Ascending aorta (tissue), 2 donors: ENCODE measurements at regions not wholly inside any gene's neighbourhood (a gene's known extent, or its start where the extent isn't known, plus 50 kb on each side); places are given as distances from the start of the nearest gene placed in this dataset.

Experiments
- DNase-seq, 2 donors: peaks; one replicate each; pipeline ENCODE4 v3.0.0-alpha.2; 2019; ENCODE audit warnings: low spot score in 2 of 2
- H3K27ac ChIP-seq, 2 donors: fragments of 200-600 bp; sonication (generic); one replicate each; pipeline ENCODE4 v1.5.1; 2016 to 2017; ENCODE audit warnings: mild to moderate bottlenecking in 1 of 2
- H3K27me3 ChIP-seq: fragments of 200-600 bp; sonication (generic); one replicate; pipeline ENCODE4 v1.5.1; 2017
- H3K36me3 ChIP-seq, 2 donors: fragments of 200-600 bp; sonication (generic); one replicate each; pipeline ENCODE4 v1.5.1; 2016
- H3K4me1 ChIP-seq, 2 donors: fragments of 200-600 bp; sonication (generic); one replicate each; pipeline ENCODE4 v1.5.1; 2016 to 2017; ENCODE audit warnings: mild to moderate bottlenecking in 1 of 2
- H3K4me3 ChIP-seq, 2 donors: fragments of 200-600 bp; sonication (generic); one replicate each; pipeline ENCODE4 v1.5.1; 2016 to 2017; ENCODE audit warnings: mild to moderate bottlenecking in 1 of 2
- H3K9me3 ChIP-seq, 2 donors: fragments of 200-600 bp; sonication (generic); one replicate each; pipeline ENCODE4 v1.5.1; 2016
- intact Hi-C: fragments of 100-400 bp; cut with DNase I; formaldehyde crosslinking; loops from one replicate; pipeline ENCODE4 v1.15.1; 2023
- TF ChIP-seq, protein P1 (sequence below), 3 experiments: fragments of 200-600 bp in 2 of 3; fragments of 450-650 bp in 1 of 3; sonication (generic) in 2 of 3; IDR thresholded peaks; one replicate each; pipeline ENCODE4 v1.5.1; 2016 to 2019; ENCODE audit warnings: antibody characterized with exemption in 3 of 3, mild to moderate bottlenecking in 1 of 3, moderate library complexity in 1 of 3

DNA sequence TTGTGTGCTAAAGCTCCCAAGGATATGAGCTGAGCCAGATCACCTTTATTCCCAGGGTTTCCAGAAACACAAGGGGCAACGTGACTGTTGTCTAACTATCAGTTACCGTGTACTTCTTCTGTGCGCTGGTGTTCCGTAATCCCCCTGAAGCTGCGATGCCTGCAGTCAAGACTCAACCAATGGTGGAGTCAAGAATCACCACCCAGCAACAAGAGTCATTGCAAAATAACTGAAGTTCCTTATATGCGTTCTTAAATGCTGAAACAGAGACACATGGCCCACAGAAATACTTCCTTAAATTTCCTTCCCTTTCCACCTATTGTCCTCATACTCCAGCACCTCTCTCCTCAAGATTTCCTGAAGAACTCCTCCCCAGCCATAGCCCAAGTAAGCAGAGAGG lies 200.2 kb downstream of the KATNAL1 start:
- no peaks in the 10 kb centered on the region for H3K4me1 ChIP-seq
- H3K27me3 ChIP-seq, result no peaks in the 10 kb centered on the region
- intact Hi-C loops, result no loop called here
- H3K36me3 ChIP-seq, result no peaks in the 10 kb centered on the region
- H3K4me3 ChIP-seq, result no peak overlapping the region
- DNase-seq, result no peak
- TF ChIP-seq, protein P1, sequence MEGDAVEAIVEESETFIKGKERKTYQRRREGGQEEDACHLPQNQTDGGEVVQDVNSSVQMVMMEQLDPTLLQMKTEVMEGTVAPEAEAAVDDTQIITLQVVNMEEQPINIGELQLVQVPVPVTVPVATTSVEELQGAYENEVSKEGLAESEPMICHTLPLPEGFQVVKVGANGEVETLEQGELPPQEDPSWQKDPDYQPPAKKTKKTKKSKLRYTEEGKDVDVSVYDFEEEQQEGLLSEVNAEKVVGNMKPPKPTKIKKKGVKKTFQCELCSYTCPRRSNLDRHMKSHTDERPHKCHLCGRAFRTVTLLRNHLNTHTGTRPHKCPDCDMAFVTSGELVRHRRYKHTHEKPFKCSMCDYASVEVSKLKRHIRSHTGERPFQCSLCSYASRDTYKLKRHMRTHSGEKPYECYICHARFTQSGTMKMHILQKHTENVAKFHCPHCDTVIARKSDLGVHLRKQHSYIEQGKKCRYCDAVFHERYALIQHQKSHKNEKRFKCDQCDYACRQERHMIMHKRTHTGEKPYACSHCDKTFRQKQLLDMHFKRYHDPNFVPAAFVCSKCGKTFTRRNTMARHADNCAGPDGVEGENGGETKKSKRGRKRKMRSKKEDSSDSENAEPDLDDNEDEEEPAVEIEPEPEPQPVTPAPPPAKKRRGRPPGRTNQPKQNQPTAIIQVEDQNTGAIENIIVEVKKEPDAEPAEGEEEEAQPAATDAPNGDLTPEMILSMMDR (IDR thresholded peaks at IDR 0.05), result no peak
- H3K27ac ChIP-seq, result no peak overlapping the region
- no peaks in the 10 kb centered on the region for H3K9me3 ChIP-seq

DNA sequence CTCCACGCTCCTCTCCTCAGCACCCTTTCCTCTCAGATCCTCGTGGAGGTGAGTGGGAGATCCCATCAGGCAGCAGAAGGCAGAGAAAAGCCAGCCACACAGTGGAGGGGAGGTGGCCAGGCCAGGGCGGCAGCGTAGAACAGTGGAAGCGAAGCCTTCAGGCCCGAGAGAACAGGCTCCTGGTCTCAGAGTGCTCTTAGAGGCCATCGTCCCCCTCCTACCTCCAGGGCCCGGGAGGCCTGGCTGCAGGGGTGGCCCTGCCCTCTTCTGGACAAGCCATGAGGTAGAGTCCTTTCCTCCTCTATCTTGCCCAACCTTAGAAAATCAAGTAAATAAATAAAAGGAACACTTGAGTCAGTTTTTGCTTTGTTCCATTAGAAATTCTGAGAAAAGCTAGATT lies 202.0 kb downstream of the KATNAL1 start:
- Histone ChIP-seq H3K4me1 (no peaks in the 10 kb centered on the region), H3K36me3 (no peaks in the 10 kb centered on the region), H3K27ac (no peak overlapping the region), H3K27me3 (no peaks in the 10 kb centered on the region), H3K4me3 (no peak overlapping the region), H3K9me3 (no peaks in the 10 kb centered on the region)
- TF ChIP-seq, protein P1 (IDR thresholded peaks at IDR 0.05), result no peak
- intact Hi-C loops, result no loop called here
- no peak for DNase-seq

DNA sequence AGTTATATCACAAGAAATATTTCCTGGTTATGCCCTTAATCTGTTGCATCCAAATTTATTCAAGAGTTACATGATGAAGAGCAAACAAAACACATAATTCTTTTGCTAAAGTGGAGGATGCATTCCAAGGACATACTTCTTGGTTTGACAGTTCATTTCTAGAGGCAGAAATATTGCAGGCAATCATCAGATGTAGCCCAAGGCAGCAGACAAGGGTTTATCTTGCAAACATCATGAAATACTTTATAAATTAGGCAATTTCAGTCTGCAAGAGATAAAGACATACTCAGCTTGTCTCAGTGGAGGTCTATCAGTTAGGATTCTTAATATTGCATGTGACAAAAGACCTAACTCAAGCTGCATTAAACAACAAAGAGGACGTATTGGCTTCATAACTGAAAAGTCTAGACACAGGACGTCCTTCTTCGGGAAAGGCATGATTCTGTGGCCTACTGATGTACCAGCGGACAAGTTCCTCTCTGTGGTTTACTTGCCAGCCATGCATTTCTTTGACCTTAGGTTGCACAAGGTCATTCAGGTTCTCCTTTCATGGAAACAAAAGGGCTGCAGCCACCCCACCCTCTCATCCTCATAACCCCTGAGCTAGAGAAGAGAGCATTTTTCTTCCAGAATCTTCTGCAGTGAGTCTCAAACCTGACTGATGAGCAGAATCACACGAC lies 204.1 kb downstream of the KATNAL1 start:
- no peak for DNase-seq
- no peaks in the 10 kb centered on the region for H3K4me1 ChIP-seq
- no peak overlapping the region for H3K4me3 ChIP-seq
- no peaks in the 10 kb centered on the region for H3K27me3 ChIP-seq
- H3K9me3 ChIP-seq, result no peaks in the 10 kb centered on the region
- no peaks in the 10 kb centered on the region for H3K36me3 ChIP-seq
- intact Hi-C loops, result no loop called here
- TF ChIP-seq, protein P1 (IDR thresholded peaks at IDR 0.05), result no peak
- H3K27ac ChIP-seq, result no peak overlapping the region

DNA sequence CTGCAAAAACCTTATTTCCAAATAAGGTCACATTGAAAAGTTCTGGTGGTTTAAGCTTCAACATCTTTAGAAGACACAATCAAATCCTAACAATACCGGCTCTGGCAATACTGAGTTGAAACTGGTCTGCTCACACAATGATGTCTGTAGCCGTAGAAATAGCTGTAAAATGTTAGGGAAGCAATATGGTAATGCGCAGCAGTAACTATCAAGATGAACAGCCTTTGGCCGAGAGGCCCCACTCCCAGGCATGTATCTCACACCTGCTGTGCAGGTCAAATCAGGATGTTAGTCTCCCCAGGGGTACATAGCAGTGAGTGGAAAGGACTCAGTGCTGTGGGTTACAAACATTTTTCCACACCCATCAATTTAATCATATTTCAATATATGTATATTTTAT lies 207.1 kb downstream of the KATNAL1 start:
- H3K27me3 ChIP-seq, result no peaks in the 10 kb centered on the region
- no peaks in the 10 kb centered on the region for H3K4me1 ChIP-seq
- DNase-seq, result no peak
- TF ChIP-seq, protein P1 (IDR thresholded peaks at IDR 0.05), result no peak
- H3K4me3 ChIP-seq, result no peak overlapping the region
- intact Hi-C loops, result no loop called here
- no peaks in the 10 kb centered on the region for H3K9me3 ChIP-seq
- H3K27ac ChIP-seq, result no peak overlapping the region
- no peaks in the 10 kb centered on the region for H3K36me3 ChIP-seq

DNA sequence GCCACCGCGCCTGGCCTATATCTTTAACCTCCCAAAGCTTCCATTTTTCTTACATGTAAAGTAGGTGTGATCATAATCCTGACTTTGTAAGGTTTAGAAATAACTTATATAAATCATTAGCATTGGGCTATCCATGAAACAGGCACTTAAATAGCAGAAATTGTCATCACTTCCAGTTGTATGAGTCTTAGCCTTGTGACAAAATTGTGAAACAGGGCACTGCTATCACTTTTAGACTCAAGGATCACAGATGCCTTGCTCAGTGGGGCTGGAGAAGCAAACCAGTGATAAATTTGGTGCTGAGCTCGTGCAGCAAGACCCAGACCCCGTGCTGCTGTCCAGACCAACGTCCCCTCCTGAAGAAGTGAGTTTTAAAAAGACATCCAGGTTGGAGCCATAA lies 209.7 kb downstream of the KATNAL1 start:
- no peak for DNase-seq
- Histone ChIP-seq H3K27ac (no peak overlapping the region), H3K4me3 (no peak overlapping the region), H3K4me1 (no peaks in the 10 kb centered on the region), H3K27me3 (no peaks in the 10 kb centered on the region), H3K9me3 (no peaks in the 10 kb centered on the region), H3K36me3 (no peaks in the 10 kb centered on the region)
- intact Hi-C loops, result no loop called here
- TF ChIP-seq, protein P1 (IDR thresholded peaks at IDR 0.05), result no peak

DNA sequence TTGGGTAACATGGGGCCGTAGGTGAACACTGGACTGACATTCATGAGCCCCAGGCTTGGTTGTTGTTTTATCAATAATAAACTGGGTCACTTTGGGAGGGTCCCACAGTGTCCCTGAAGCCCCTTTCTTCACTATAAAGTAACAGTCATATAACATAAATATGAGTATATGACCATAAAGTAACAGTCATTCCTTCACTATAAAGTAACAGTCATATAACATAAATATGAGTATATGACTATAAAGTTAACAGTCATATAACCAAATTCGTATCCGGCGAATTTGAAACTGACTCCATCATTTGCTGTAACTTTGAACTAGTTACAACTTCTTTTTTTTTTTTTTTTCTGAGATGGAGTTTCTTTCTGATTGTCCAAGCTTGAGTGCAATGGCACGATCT lies 210.3 kb downstream of the KATNAL1 start:
- Histone ChIP-seq H3K27me3 (no peaks in the 10 kb centered on the region), H3K4me3 (no peak overlapping the region), H3K9me3 (no peaks in the 10 kb centered on the region), H3K4me1 (no peaks in the 10 kb centered on the region), H3K27ac (no peak overlapping the region), H3K36me3 (no peaks in the 10 kb centered on the region)
- intact Hi-C loops, result no loop called here
- DNase-seq, result no peak
- TF ChIP-seq, protein P1 (IDR thresholded peaks at IDR 0.05), result no peak
